ENCODE measurements at regions not wholly inside any gene's neighbourhood (a gene's known extent, or its start where the extent isn't known, plus 50 kb on each side); places are given as distances from the start of the nearest gene placed in this dataset.

- TF ChIP-seq POLR2AphosphoS5 (IDR thresholded peaks at IDR 0.05; ENCODE audit: low read depth, low read length) (no peak), REST (IDR thresholded peaks at IDR 0.05; ENCODE audit: insufficient read depth in 1 of 2, low read depth in 2 of 2, low read length in 2 of 2) (no peak), TAF1 (IDR thresholded peaks at IDR 0.05; ENCODE audit: borderline replicate concordance, insufficient read depth, low read length) (no peak), FOXP2 (optimal IDR thresholded peaks at IDR 0.05; ENCODE audit: borderline replicate concordance, extremely low read depth, extremely low read length, insufficient read depth) (no peak), SIN3A (IDR thresholded peaks at IDR 0.05; ENCODE audit: borderline replicate concordance, insufficient read depth, low read length) (no peak)
Observed at GRCh38 chr1:216777148-216777547, 53.9 kb upstream of the ESRRG start.

All from PFSK-1 (cell line).